AG09309 (cell line): ENCODE measurements at regions not wholly inside any gene's neighbourhood (a gene's known extent, or its start where the extent isn't known, plus 50 kb on each side); places are given as distances from the start of the nearest gene placed in this dataset.

ENCODE experiments used
- DNase-seq: peaks from one replicate; pipeline ENCODE4 v3.0.0-alpha.2; 2010; ENCODE audit warnings: low read depth
- H3K4me3 ChIP-seq: 2 replicates; pipeline ENCODE4 v1.5.1; 2011; ENCODE audit warnings: mild to moderate bottlenecking, low read depth, low read length, moderate library complexity; ENCODE audit not compliant: control insufficient read depth
- TF ChIP-seq, protein P1 (sequence below): IDR thresholded peaks from 2 replicates; pipeline ENCODE4 v1.5.1; 2011; ENCODE audit warnings: mild to moderate bottlenecking, low read depth, low read length, inconsistent platforms; ENCODE audit not compliant: insufficient read depth, control insufficient read depth; ENCODE audit errors: missing control alignments

- TF ChIP-seq, protein P1, sequence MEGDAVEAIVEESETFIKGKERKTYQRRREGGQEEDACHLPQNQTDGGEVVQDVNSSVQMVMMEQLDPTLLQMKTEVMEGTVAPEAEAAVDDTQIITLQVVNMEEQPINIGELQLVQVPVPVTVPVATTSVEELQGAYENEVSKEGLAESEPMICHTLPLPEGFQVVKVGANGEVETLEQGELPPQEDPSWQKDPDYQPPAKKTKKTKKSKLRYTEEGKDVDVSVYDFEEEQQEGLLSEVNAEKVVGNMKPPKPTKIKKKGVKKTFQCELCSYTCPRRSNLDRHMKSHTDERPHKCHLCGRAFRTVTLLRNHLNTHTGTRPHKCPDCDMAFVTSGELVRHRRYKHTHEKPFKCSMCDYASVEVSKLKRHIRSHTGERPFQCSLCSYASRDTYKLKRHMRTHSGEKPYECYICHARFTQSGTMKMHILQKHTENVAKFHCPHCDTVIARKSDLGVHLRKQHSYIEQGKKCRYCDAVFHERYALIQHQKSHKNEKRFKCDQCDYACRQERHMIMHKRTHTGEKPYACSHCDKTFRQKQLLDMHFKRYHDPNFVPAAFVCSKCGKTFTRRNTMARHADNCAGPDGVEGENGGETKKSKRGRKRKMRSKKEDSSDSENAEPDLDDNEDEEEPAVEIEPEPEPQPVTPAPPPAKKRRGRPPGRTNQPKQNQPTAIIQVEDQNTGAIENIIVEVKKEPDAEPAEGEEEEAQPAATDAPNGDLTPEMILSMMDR: no peak
- DNase-seq: no peak
- H3K4me3 ChIP-seq: no peak overlapping the region
Measured at GRCh38 chr9:36760667-36761420, 188.1 kb downstream of the MELK start.

DNA sequence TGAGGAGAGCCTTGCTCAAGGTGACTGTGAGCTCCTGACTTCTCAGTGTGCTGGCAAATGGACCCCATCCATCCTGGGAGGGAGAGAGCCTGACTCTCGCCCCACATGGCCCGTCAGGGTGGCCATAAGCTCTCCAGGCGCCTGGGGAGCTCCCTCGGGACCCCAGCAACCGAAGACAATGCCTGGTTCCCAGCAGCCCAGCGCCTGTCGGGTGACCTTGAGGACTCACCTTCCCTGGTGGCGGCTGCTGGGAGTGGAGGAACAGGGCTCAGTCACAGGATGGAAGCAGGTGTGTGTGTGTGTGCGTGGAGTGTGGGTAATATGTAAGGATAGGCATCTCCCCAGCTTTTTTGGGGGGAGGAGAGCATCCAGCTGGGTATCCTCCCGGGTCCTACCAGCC is 190.3 kb downstream of the MELK start:
- TF ChIP-seq, protein P1: no peak
- H3K4me3 ChIP-seq: no peak overlapping the region
- DNase-seq: no peak

DNA sequence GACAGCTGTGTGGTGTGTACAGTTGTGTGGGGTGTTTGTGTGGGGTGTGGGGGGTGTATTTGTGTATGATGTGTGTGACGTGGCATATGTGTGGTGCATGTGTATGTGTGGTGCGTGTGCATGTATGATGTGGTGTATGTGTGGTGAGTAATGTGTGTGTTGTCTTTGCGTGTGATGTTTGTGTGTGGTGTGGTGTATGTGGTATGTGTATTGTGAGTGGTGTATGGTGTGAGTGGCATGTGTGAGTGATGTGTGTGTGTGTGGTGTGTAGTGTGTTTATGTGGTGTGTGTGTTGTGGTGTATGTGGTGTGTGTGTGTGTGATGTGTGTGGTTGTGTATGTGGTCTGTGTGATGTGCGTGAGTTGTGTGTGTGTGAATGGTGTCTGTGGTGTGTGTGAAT is 191.1 kb downstream of the MELK start:
- TF ChIP-seq, protein P1: no peak
- DNase-seq: no peak
- no peak overlapping the region for H3K4me3 ChIP-seq

DNA sequence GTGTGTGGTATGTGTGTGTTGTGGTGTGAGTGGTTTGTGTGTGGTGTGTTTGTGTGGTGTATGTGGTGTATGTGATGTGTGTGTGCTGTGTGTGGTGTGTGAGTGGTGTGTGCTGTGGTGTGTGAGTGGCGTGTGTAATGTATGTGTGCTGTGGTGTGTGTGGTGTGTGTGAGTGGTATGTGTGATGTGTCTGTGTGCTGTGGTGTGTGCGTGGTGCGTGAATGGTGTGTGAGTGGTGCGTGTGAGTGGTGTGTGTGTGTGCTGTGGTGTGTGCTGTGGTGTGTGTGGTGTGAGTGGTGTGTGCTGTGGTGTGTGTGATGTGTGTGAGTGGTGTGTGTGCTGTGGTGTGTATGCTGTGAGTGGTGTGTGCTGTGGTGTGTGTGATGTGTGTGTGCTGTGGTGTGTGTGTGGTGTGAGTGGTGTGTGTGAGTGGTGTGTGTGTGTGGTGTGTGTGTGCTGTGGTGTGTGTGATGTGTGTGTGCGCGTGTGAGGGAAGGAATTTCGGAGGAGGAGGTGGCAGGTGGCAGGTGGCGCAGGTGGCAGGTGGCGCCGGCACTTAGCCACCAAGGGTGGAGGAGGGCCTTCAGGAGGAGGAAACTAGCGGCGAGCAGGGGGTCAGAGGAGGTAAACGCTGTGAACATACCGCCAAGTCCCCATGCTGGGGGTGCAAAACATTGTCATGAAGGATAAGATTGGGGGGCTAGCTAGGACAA is 191.8 kb downstream of the MELK start:
- DNase-seq: no peak
- TF ChIP-seq, protein P1: no peak
- no peak overlapping the region for H3K4me3 ChIP-seq

DNA sequence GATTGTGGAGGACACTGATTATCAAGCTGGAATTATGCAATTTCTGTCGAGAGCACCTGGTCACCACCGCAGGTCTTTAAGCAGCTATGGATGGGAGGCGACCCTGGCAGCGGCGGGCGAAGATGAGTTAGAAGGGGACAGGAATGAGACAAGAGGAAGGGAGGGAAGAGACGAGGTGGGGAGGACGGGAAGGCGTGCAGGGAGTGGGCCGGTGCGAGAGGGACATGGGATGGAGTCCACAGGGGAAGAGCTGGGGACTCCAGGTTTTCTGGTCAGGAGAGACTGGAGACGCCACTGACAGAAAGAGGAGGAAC is 192.3 kb downstream of the MELK start:
- DNase-seq: no peak
- no peak overlapping the region for H3K4me3 ChIP-seq

DNA sequence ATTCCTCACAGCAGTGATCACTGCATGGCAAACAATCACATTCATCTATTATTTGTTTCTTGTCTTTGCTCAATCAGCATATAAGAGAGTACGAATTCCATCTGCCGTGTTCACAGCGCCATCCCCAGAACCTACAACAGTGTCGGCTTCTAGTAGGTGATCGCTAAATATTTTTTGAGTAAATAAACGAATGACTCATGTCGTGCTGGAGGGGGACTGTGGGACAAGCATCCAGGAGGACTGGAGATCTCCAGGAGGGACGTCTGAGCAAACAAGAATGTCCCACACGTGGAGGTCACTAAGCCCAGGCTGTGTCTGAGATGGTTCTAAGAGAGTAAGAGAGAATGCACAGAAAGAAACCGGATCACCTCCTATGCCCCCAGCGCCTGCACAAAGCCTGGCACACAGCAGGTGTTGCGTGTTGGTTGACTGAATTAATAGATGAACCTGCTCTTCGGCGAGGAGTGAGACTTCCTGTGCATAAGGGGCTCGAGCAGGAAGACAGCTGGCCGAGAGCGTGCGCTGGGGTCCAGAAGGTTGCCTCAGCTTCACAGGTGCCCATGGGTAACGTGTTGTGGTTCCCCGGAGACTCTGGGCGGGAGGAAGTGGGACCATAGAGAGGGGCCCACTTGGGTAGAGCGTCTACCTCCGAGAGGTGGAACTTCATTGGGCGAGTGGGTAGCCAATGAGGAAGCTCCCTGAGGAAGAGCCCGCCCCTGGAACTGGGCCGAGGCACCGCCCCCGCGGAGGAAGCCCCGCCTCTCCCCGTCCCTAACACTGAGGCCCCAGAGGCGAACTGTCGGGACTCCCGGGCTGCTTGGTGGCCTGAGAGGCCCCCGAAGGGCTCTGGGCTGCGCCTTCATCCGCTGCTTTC is 193.0 kb downstream of the MELK start:
- DNase-seq: no peak
- TF ChIP-seq, protein P1: no peak
- no peak overlapping the region for H3K4me3 ChIP-seq

More for the DNA sequence above, 192.3 kb downstream of the MELK start:
- TF ChIP-seq, protein P1: no peak
